SK-N-SH (cell line): ENCODE measurements at regions not wholly inside any gene's neighbourhood (a gene's known extent, or its start where the extent isn't known, plus 50 kb on each side); places are given as distances from the start of the nearest gene placed in this dataset.

ENCODE experiments used
- CTCF ChIA-PET: fragments of 300-600, 350-600 bp; formaldehyde crosslinking; extraction: SDS; loops from one replicate; lab custom pipeline; 2021; lab: Yijun Ruan, JAX
- POLR2A ChIA-PET: fragments of 350-600 bp; sonication (Branson Sonifier 250); formaldehyde crosslinking; extraction: SDS; loops from one replicate; lab custom pipeline; 2020; ENCODE audit warnings: antibody characterized with exemption, inconsistent platforms; lab: Yijun Ruan, JAX
- DNase-seq: peaks from one replicate; pipeline ENCODE4 v3.0.0; 2012
- H2AFZ ChIP-seq: fragments of 200-600 bp; sonication (generic); 2 replicates; pipeline ENCODE4 v1.8.1; 2016; ENCODE audit warnings: antibody characterized with exemption, mild to moderate bottlenecking, low read depth
- H3F3A ChIP-seq: fragments of 200-600 bp; sonication (generic); replicated peaks from 2 replicates; pipeline ENCODE3; 2016; ENCODE audit warnings: antibody characterized with exemption, mild to moderate bottlenecking; ENCODE audit not compliant: insufficient read depth
- H3K27ac ChIP-seq, 2 experiments: fragments of 200-500 bp in 1 of 2; fragments of 200-600 bp in 1 of 2; sonication (Bioruptor generic) in 1 of 2; sonication (generic), shearing (Covaris generic) in 1 of 2; 2 replicates each; pipeline versions ENCODE4 v1.5.1 to v1.6.1; 2014 to 2016; ENCODE audit warnings: low read depth in 2 of 2, inconsistent platforms in 1 of 2, low read length in 1 of 2, mild to moderate bottlenecking in 1 of 2, mixed read lengths in 1 of 2
- H3K27me3 ChIP-seq: fragments of 200-600 bp; sonication (generic), shearing (Covaris generic); 2 replicates; pipeline ENCODE4 v1.6.1; 2016; ENCODE audit warnings: mixed run types; ENCODE audit not compliant: insufficient read depth
- H3K36me3 ChIP-seq, 2 experiments: fragments of 200-500 bp in 1 of 2; fragments of 200-600 bp in 1 of 2; sonication (Bioruptor generic) in 1 of 2; sonication (generic) in 1 of 2; replicated peaks in 1 of 2; 2 replicates each; pipeline versions ENCODE3 to v1.5.1; 2014 to 2016; ENCODE audit warnings: low read length in 1 of 2, mild to moderate bottlenecking in 1 of 2; ENCODE audit not compliant: insufficient read depth in 2 of 2, control insufficient read depth in 1 of 2
- H3K4me1 ChIP-seq, 2 experiments: fragments of 200-500 bp in 1 of 2; fragments of 200-600 bp in 1 of 2; sonication (Bioruptor generic) in 1 of 2; sonication (generic), shearing (Covaris generic) in 1 of 2; 2 replicates each; pipeline versions ENCODE4 v1.5.1 to v1.6.1; 2014 to 2016; ENCODE audit warnings: low read depth in 1 of 2, low read length in 1 of 2, mixed run types in 1 of 2; ENCODE audit not compliant: insufficient read depth in 2 of 2, control insufficient read depth in 1 of 2
- H3K4me2 ChIP-seq: fragments of 200-600 bp; sonication (generic), shearing (Covaris generic); 2 replicates; pipeline ENCODE4 v1.6.1; 2017; ENCODE audit warnings: mixed run types
- H3K4me3 ChIP-seq, 2 experiments: fragments of 200-500 bp in 1 of 2; fragments of 200-600 bp in 1 of 2; sonication (Bioruptor generic) in 1 of 2; sonication (generic), shearing (Covaris generic) in 1 of 2; 2 replicates each; pipeline versions ENCODE4 v1.5.1 to v1.8.1; 2014 to 2016; ENCODE audit warnings: low read depth in 2 of 2, inconsistent platforms in 1 of 2, low read length in 1 of 2, mild to moderate bottlenecking in 1 of 2, mixed read lengths in 1 of 2, moderate library complexity in 1 of 2
- H3K79me2 ChIP-seq: fragments of 200-600 bp; sonication (generic); 2 replicates; pipeline ENCODE4 v1.8.1; 2017; ENCODE audit warnings: mild to moderate bottlenecking; ENCODE audit not compliant: insufficient read depth
- H3K9ac ChIP-seq: fragments of 200-600 bp; sonication (generic); 2 replicates; pipeline ENCODE4 v1.6.1; 2017; ENCODE audit warnings: mixed run types
- H3K9me2 ChIP-seq: fragments of 200-600 bp; sonication (generic); 2 replicates; pipeline ENCODE4 v1.6.1; 2017; ENCODE audit warnings: mixed run types
- H3K9me3 ChIP-seq: fragments of 200-600 bp; sonication (generic); 2 replicates; pipeline ENCODE4 v1.6.1; 2017; ENCODE audit warnings: mixed run types, mild to moderate bottlenecking, moderate library complexity
- H4K20me1 ChIP-seq: fragments of 200-600 bp; sonication (generic); 2 replicates; pipeline ENCODE4 v1.6.1; 2017; ENCODE audit warnings: mild to moderate bottlenecking, mixed run types; ENCODE audit not compliant: insufficient read depth
- ELF1 ChIP-seq: IDR thresholded peaks from 2 replicates; pipeline ENCODE4 v1.4.0; 2012
- RAD21 ChIP-seq: IDR thresholded peaks from 2 replicates; pipeline ENCODE4 v1.6.1; 2012; ENCODE audit warnings: mild to moderate bottlenecking, low read length
- WGBS: methylation state at CpG from one replicate; pipeline ENCODE4 v1.1.6; 2017; ENCODE audit warnings: low lambda C conversion rate; 5-methylcytosine and 5-hydroxymethylcytosine counted together
- TF ChIP-seq, protein P1 (sequence below): IDR thresholded peaks from 2 replicates; pipeline ENCODE4 v1.6.1; 2012; ENCODE audit warnings: mild to moderate bottlenecking, low read depth, low read length, moderate library complexity
- TF ChIP-seq, protein P2 (sequence below): fragments of 200-600 bp; sonication (generic); IDR thresholded peaks from 2 replicates; pipeline ENCODE4 v1.6.1; 2017; ENCODE audit warnings: antibody characterized with exemption, mild to moderate bottlenecking, moderate library complexity

DNA sequence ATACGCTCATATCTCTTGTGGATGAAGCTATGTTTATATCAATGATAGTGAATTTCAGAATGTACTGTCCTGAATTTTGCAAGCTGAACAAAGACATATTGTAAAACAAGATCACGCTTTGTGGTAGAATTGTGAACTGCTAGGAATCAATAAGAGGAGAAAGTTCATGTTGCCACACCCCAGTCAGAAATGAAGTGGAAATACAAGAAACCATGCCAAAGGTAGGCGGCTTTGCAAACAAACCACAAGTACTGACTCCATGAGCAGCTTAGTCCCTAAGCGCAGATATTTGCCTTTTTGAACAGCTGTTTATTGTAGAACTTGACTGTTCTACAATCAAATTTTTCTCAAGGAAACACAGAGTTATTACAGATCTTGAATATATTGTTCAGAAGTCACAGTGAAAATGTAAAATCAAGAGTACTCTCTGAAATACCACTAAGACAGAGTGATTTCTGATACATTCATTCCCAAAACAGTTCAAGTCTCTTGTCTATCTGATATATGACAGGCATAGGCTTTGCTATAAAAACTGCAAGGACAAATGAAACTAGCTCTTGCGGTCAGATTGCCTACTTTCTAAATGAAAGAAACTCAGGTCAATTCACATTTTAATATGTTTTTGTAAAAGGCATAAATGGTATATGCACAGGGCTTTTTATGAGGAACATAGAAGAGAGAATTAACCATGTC lies 120.9 kb upstream of the CDH19 start (continued):
- TF ChIP-seq, protein P1, sequence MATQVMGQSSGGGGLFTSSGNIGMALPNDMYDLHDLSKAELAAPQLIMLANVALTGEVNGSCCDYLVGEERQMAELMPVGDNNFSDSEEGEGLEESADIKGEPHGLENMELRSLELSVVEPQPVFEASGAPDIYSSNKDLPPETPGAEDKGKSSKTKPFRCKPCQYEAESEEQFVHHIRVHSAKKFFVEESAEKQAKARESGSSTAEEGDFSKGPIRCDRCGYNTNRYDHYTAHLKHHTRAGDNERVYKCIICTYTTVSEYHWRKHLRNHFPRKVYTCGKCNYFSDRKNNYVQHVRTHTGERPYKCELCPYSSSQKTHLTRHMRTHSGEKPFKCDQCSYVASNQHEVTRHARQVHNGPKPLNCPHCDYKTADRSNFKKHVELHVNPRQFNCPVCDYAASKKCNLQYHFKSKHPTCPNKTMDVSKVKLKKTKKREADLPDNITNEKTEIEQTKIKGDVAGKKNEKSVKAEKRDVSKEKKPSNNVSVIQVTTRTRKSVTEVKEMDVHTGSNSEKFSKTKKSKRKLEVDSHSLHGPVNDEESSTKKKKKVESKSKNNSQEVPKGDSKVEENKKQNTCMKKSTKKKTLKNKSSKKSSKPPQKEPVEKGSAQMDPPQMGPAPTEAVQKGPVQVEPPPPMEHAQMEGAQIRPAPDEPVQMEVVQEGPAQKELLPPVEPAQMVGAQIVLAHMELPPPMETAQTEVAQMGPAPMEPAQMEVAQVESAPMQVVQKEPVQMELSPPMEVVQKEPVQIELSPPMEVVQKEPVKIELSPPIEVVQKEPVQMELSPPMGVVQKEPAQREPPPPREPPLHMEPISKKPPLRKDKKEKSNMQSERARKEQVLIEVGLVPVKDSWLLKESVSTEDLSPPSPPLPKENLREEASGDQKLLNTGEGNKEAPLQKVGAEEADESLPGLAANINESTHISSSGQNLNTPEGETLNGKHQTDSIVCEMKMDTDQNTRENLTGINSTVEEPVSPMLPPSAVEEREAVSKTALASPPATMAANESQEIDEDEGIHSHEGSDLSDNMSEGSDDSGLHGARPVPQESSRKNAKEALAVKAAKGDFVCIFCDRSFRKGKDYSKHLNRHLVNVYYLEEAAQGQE = no peak
- TF ChIP-seq, all 33 proteins: peak for 0

DNA sequence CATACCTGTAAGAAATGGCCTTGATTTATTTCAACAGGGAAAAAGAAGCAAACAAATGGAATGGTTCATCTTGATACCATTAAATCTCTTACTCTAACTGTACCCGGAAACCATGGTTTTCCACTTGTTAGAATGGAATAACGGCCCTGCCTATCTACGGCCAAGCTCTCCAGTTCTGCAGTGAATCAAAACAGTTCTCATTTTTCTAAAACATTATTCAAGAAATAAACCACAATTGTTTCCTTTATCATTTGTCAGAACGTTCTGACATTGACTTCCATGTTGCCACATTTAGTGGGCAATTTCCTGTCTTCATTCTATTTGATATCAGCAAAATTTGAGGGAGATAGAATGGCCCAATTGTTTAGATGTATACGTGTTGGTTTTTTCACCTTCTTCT lies 118.8 kb upstream of the CDH19 start:
- no peak overlapping the region for H3K9ac ChIP-seq
- no peak overlapping the region for H2AFZ ChIP-seq
- no peaks in the 10 kb centered on the region for H3F3A ChIP-seq
- H3K9me3 ChIP-seq = no peaks in the 10 kb centered on the region
- no peak for TF ChIP-seq ELF1
- no peak overlapping the region for H3K4me3 ChIP-seq
- no peaks in the 10 kb centered on the region for H3K27me3 ChIP-seq
- H3K36me3 ChIP-seq = no peaks in the 10 kb centered on the region
- H3K27ac ChIP-seq = no peak overlapping the region
- no peaks in the 10 kb centered on the region for H3K9me2 ChIP-seq
- ChIA-PET CTCF (interaction anchor here (0.8 kb wide), 1 partner anchor 100 kb away, joined by 3 read pairs; no protein-coding TSS in a partner anchor), POLR2A (no interaction called here)
- no peaks in the 10 kb centered on the region for H3K4me1 ChIP-seq
- H3K4me2 ChIP-seq = no peak overlapping the region
- 36% methylated on average over 5 of the region's 5 CpGs for WGBS
- DNase-seq = no peak
- no peaks in the 10 kb centered on the region for H3K79me2 ChIP-seq
- no peaks in the 10 kb centered on the region for H4K20me1 ChIP-seq

DNA sequence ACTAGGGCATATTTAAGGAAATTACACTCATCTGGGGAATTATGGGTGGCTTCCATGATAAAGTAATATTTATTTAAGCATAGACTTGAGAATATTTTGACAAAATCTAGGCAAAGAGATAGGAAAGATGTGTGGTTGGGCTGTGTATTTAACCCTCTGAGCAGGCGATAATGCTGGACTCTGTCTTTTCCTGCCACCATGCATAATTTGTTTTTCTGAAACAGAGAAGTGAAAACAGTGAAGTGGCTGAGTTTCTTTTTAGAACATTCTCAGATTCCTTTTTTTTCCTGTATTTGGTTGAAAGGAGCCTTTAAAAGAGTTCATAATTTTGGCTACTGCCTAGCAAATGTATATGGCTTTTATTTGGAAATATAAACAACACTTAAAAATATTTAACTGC lies 104.8 kb upstream of the CDH19 start:
- Histone ChIP-seq H3K4me2 (no peak overlapping the region), H2AFZ (no peak overlapping the region), H4K20me1 (no peaks in the 10 kb centered on the region), H3K9ac (no peak overlapping the region), H3K9me2 (no peaks in the 10 kb centered on the region), H3K36me3 (no peaks in the 10 kb centered on the region), H3K4me3 (no peak overlapping the region), H3K27ac (no peak overlapping the region), H3K9me3 (no peaks in the 10 kb centered on the region), H3F3A (no peaks in the 10 kb centered on the region), H3K27me3 (no peaks in the 10 kb centered on the region), H3K79me2 (no peaks in the 10 kb centered on the region), H3K4me1 (no peaks in the 10 kb centered on the region; a peak in 1 of 4 replicates)
- no peak for DNase-seq
- POLR2A ChIA-PET = no interaction called here
- TF ChIP-seq, protein P2, sequence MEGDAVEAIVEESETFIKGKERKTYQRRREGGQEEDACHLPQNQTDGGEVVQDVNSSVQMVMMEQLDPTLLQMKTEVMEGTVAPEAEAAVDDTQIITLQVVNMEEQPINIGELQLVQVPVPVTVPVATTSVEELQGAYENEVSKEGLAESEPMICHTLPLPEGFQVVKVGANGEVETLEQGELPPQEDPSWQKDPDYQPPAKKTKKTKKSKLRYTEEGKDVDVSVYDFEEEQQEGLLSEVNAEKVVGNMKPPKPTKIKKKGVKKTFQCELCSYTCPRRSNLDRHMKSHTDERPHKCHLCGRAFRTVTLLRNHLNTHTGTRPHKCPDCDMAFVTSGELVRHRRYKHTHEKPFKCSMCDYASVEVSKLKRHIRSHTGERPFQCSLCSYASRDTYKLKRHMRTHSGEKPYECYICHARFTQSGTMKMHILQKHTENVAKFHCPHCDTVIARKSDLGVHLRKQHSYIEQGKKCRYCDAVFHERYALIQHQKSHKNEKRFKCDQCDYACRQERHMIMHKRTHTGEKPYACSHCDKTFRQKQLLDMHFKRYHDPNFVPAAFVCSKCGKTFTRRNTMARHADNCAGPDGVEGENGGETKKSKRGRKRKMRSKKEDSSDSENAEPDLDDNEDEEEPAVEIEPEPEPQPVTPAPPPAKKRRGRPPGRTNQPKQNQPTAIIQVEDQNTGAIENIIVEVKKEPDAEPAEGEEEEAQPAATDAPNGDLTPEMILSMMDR = no peak
- no peak for TF ChIP-seq RAD21
- CTCF ChIA-PET = no interaction called here
- WGBS = 61% methylated on average over 1 of the region's 1 CpG
